H1 (cell line): ENCODE measurements at regions not wholly inside any gene's neighbourhood (a gene's known extent, or its start where the extent isn't known, plus 50 kb on each side); places are given as distances from the start of the nearest gene placed in this dataset.

ENCODE experiments used
- ASH2L ChIP-seq: fragments of 200-600, 300-600 bp; sonication (generic); IDR thresholded peaks from one replicate; pipeline ENCODE4 v1.7.1; 2017; ENCODE audit warnings: low read length
- CTCF ChIP-seq, 3 experiments: IDR thresholded peaks; 1 replicate in 2 of 3; 2 replicates in 1 of 3; pipeline versions ENCODE4 v1.5.1 to v1.6.1; 2011; ENCODE audit warnings: low read length in 3 of 3, mild to moderate bottlenecking in 3 of 3, inconsistent platforms in 2 of 3, low read depth in 1 of 3, moderate library complexity in 1 of 3; ENCODE audit not compliant: insufficient read depth in 1 of 3; ENCODE audit errors: control extremely low read depth in 1 of 3
- MAX ChIP-seq: IDR thresholded peaks from 2 replicates; pipeline ENCODE4 v1.6.1; 2012; ENCODE audit warnings: inconsistent platforms
- RAD21 ChIP-seq, 2 experiments: IDR thresholded peaks in 1 of 2; conservative IDR thresholded peaks in 1 of 2; 2 replicates each; pipeline ENCODE4 v1.6.1; 2011; ENCODE audit warnings: low read depth in 2 of 2, low read length in 2 of 2, improper control_type of control experiment in 1 of 2, inconsistent platforms in 1 of 2, mild to moderate bottlenecking in 1 of 2, moderate library complexity in 1 of 2

GRCh38 chr19:23505738-23506137, 110.5 kb upstream of the ZNF91 start (continued):
- TF ChIP-seq ASH2L: no peak
- TF ChIP-seq RAD21 (IDR thresholded peaks at IDR 0.05 in 1 of 2, conservative IDR thresholded peaks at IDR 0.05 in 1 of 2; ENCODE audit: low read depth in 2 of 2, low read length in 2 of 2): no peak
- no peak for TF ChIP-seq MAX
- TF ChIP-seq CTCF (IDR thresholded peaks at IDR 0.05; ENCODE audit: control extremely low read depth in 1 of 3, insufficient read depth in 1 of 3, low read depth in 1 of 3, low read length in 3 of 3): no peak
